Stimulated activated naive CD4-positive, alpha-beta T cell (primary cell): ENCODE measurements at regions not wholly inside any gene's neighbourhood (a gene's known extent, or its start where the extent isn't known, plus 50 kb on each side); places are given as distances from the start of the nearest gene placed in this dataset.
"Not testable (repeated sequence)": the region's sequence is repeated elsewhere in the genome, so short reads cannot be mapped to it uniquely, and the experiment has no call there.

Experiments
- DNase-seq, 6 experiments: peaks; one replicate each; lab custom pipeline; 2025; lab: John Stamatoyannopoulos, UW

- DNase-seq = no peak
These were observed 187.8 kb downstream of the ZNF516 start for GRCh38 chr18:76307293-76307690.

GRCh38 chr18:76306685-76307292 lies 188.3 kb downstream of the ZNF516 start:
- no peak for DNase-seq

GRCh38 chr18:76285866-76286265 lies 209.2 kb downstream of the ZNF516 start:
- DNase-seq = no peak

GRCh38 chr18:76281565-76281964 lies 213.5 kb downstream of the ZNF516 start:
- DNase-seq = no peak

- DNase-seq = no peak
These were observed 217.2 kb downstream of the ZNF516 start for GRCh38 chr18:76277801-76278200.

GRCh38 chr18:76275727-76276313 lies 219.2 kb downstream of the ZNF516 start:
- no peak for DNase-seq

- DNase-seq = no peak
These were observed 220.4 kb downstream of the ZNF516 start for GRCh38 chr18:76274468-76275289.

- DNase-seq = no peak
These were observed 221.1 kb downstream of the ZNF516 start for GRCh38 chr18:76273956-76274355.

- no peak for DNase-seq
These were observed 222.0 kb downstream of the ZNF516 start for GRCh38 chr18:76273036-76273545.

GRCh38 chr18:76267423-76267822 lies 227.6 kb downstream of the ZNF516 start:
- not testable (repeated sequence) for DNase-seq

GRCh38 chr18:76266236-76266991 lies 228.6 kb downstream of the ZNF516 start:
- DNase-seq = no peak

- DNase-seq = no peak
These were observed 229.4 kb downstream of the ZNF516 start for GRCh38 chr18:76265497-76266235.

GRCh38 chr18:76264876-76265250 lies 230.2 kb downstream of the ZNF516 start:
- no peak for DNase-seq

GRCh38 chr18:76264198-76264875 lies 230.7 kb downstream of the ZNF516 start:
- no peak for DNase-seq

GRCh38 chr18:76263046-76264005 lies 231.7 kb downstream of the ZNF516 start:
- no peak for DNase-seq

GRCh38 chr18:76260941-76261472 lies 234.0 kb downstream of the ZNF516 start:
- no peak for DNase-seq

GRCh38 chr18:76259711-76260110 lies 235.3 kb downstream of the ZNF516 start:
- DNase-seq = no peak

- DNase-seq = no peak
These were observed 235.9 kb downstream of the ZNF516 start for GRCh38 chr18:76259096-76259495.

GRCh38 chr18:76258209-76258608 lies 236.8 kb downstream of the ZNF516 start:
- DNase-seq = no peak
